Stimulated activated naive CD8-positive, alpha-beta T cell treated with anti-CD3 and anti-CD28 coated beads, Interleukin-15, Interleukin-2, amounts not matched to agents 100 ng/mL and 50 ng/mL, for 24 hours (primary cell): ENCODE measurements at regions not wholly inside any gene's neighbourhood (a gene's known extent, or its start where the extent isn't known, plus 50 kb on each side); places are given as distances from the start of the nearest gene placed in this dataset.

ENCODE experiments used
- H3K27ac Mint-ChIP-seq: one replicate; pipeline ENCODE4 v1.8.0; 2021; ENCODE audit warnings: mild to moderate bottlenecking, mixed read lengths
- H3K27me3 Mint-ChIP-seq: one replicate; pipeline ENCODE4 v1.8.0; 2021; ENCODE audit warnings: mixed read lengths
- H3K36me3 Mint-ChIP-seq: one replicate; pipeline ENCODE4 v1.8.0; 2021; ENCODE audit warnings: low read depth, mixed read lengths
- H3K4me1 Mint-ChIP-seq: one replicate; pipeline ENCODE4 v1.8.0; 2021; ENCODE audit warnings: low read depth, mixed read lengths
- H3K4me3 Mint-ChIP-seq: one replicate; pipeline ENCODE4 v1.8.0; 2021; ENCODE audit warnings: mild to moderate bottlenecking, mixed read lengths
- H3K9me3 Mint-ChIP-seq: one replicate; pipeline ENCODE4 v1.8.0; 2021; ENCODE audit warnings: mixed read lengths

- no peak overlapping the region for H3K27ac Mint-ChIP-seq
- peaks cover 9% of the 10 kb centered on the region for H3K4me1 Mint-ChIP-seq
- peaks cover 11% of the 10 kb centered on the region for H3K9me3 Mint-ChIP-seq
- H3K36me3 Mint-ChIP-seq, result no peaks in the 10 kb centered on the region
- no peak overlapping the region for H3K4me3 Mint-ChIP-seq
- H3K27me3 Mint-ChIP-seq, result no peaks in the 10 kb centered on the region
These were observed 527.9 kb downstream of the NPHP4 start for GRCh38 chr1:5464366-5464765.

GRCh38 chr1:5460974-5461373 lies 531.3 kb downstream of the NPHP4 start:
- H3K9me3 Mint-ChIP-seq, result peaks cover 11% of the 10 kb centered on the region
- no peaks in the 10 kb centered on the region for H3K36me3 Mint-ChIP-seq
- H3K4me1 Mint-ChIP-seq, result peaks cover under 1% of the 10 kb centered on the region
- no peaks in the 10 kb centered on the region for H3K27me3 Mint-ChIP-seq
- H3K4me3 Mint-ChIP-seq, result no peak overlapping the region
- no peak overlapping the region for H3K27ac Mint-ChIP-seq

- Mint-ChIP-seq H3K4me1 (no peaks in the 10 kb centered on the region), H3K36me3 (no peaks in the 10 kb centered on the region), H3K9me3 (peaks cover 7% of the 10 kb centered on the region), H3K27me3 (no peaks in the 10 kb centered on the region), H3K27ac (no peak overlapping the region), H3K4me3 (no peak overlapping the region)
These were observed 532.2 kb downstream of the NPHP4 start for GRCh38 chr1:5459839-5460610.

GRCh38 chr1:5458248-5458647 lies 534.0 kb downstream of the NPHP4 start:
- H3K9me3 Mint-ChIP-seq, result peaks cover 7% of the 10 kb centered on the region
- H3K36me3 Mint-ChIP-seq, result no peaks in the 10 kb centered on the region
- no peak overlapping the region for H3K4me3 Mint-ChIP-seq
- no peaks in the 10 kb centered on the region for H3K4me1 Mint-ChIP-seq
- no peak overlapping the region for H3K27ac Mint-ChIP-seq
- H3K27me3 Mint-ChIP-seq, result no peaks in the 10 kb centered on the region

GRCh38 chr1:5456090-5456811 lies 536.0 kb downstream of the NPHP4 start:
- Mint-ChIP-seq H3K27ac (no peak overlapping the region), H3K36me3 (no peaks in the 10 kb centered on the region)

GRCh38 chr1:5455651-5456050 lies 536.6 kb downstream of the NPHP4 start:
- H3K36me3 Mint-ChIP-seq, result no peaks in the 10 kb centered on the region
- H3K27me3 Mint-ChIP-seq, result no peaks in the 10 kb centered on the region
- no peak overlapping the region for H3K4me3 Mint-ChIP-seq
- H3K27ac Mint-ChIP-seq, result no peak overlapping the region
- no peaks in the 10 kb centered on the region for H3K9me3 Mint-ChIP-seq
- no peaks in the 10 kb centered on the region for H3K4me1 Mint-ChIP-seq

More at GRCh38 chr1:5456090-5456811, 536.0 kb downstream of the NPHP4 start:
- no peak overlapping the region for H3K4me3 Mint-ChIP-seq
- H3K27me3 Mint-ChIP-seq, result no peaks in the 10 kb centered on the region
- H3K9me3 Mint-ChIP-seq, result peaks cover 4% of the 10 kb centered on the region
- no peaks in the 10 kb centered on the region for H3K4me1 Mint-ChIP-seq

- Mint-ChIP-seq H3K4me1 (no peaks in the 10 kb centered on the region), H3K4me3 (no peak overlapping the region), H3K9me3 (no peaks in the 10 kb centered on the region), H3K27me3 (no peaks in the 10 kb centered on the region), H3K27ac (no peak overlapping the region), H3K36me3 (no peaks in the 10 kb centered on the region)
These were observed 537.2 kb downstream of the NPHP4 start for GRCh38 chr1:5455056-5455455.

GRCh38 chr1:5453347-5453746 lies 538.9 kb downstream of the NPHP4 start:
- H3K27me3 Mint-ChIP-seq, result no peaks in the 10 kb centered on the region
- no peak overlapping the region for H3K27ac Mint-ChIP-seq
- no peaks in the 10 kb centered on the region for H3K9me3 Mint-ChIP-seq
- no peaks in the 10 kb centered on the region for H3K36me3 Mint-ChIP-seq
- no peaks in the 10 kb centered on the region for H3K4me1 Mint-ChIP-seq
- no peak overlapping the region for H3K4me3 Mint-ChIP-seq

GRCh38 chr1:5451671-5452070 lies 540.6 kb downstream of the NPHP4 start:
- no peaks in the 10 kb centered on the region for H3K9me3 Mint-ChIP-seq
- H3K36me3 Mint-ChIP-seq, result no peaks in the 10 kb centered on the region
- H3K27me3 Mint-ChIP-seq, result no peaks in the 10 kb centered on the region
- no peak overlapping the region for H3K27ac Mint-ChIP-seq
- no peak overlapping the region for H3K4me3 Mint-ChIP-seq
- no peaks in the 10 kb centered on the region for H3K4me1 Mint-ChIP-seq

GRCh38 chr1:5448486-5448885 lies 543.7 kb downstream of the NPHP4 start:
- H3K4me1 Mint-ChIP-seq, result peaks cover 4% of the 10 kb centered on the region

GRCh38 chr1:5447503-5447960 lies 544.7 kb downstream of the NPHP4 start:
- Mint-ChIP-seq H3K4me3 (no peak overlapping the region), H3K4me1 (peaks cover 4% of the 10 kb centered on the region), H3K9me3 (no peaks in the 10 kb centered on the region), H3K36me3 (no peaks in the 10 kb centered on the region), H3K27me3 (no peaks in the 10 kb centered on the region), H3K27ac (no peak overlapping the region)

More at GRCh38 chr1:5448486-5448885, 543.7 kb downstream of the NPHP4 start:
- no peaks in the 10 kb centered on the region for H3K36me3 Mint-ChIP-seq
- no peak overlapping the region for H3K27ac Mint-ChIP-seq
- H3K4me3 Mint-ChIP-seq, result no peak overlapping the region
- H3K9me3 Mint-ChIP-seq, result no peaks in the 10 kb centered on the region
- H3K27me3 Mint-ChIP-seq, result no peaks in the 10 kb centered on the region

GRCh38 chr1:5444396-5444795 lies 547.8 kb downstream of the NPHP4 start:
- Mint-ChIP-seq H3K4me3 (no peak overlapping the region), H3K27ac (no peak overlapping the region), H3K9me3 (peaks cover 4% of the 10 kb centered on the region), H3K4me1 (peaks cover 4% of the 10 kb centered on the region), H3K27me3 (no peaks in the 10 kb centered on the region), H3K36me3 (no peaks in the 10 kb centered on the region)

GRCh38 chr1:5436808-5437207 lies 555.4 kb downstream of the NPHP4 start:
- no peak overlapping the region for H3K4me3 Mint-ChIP-seq
- H3K4me1 Mint-ChIP-seq, result no peaks in the 10 kb centered on the region
- no peak overlapping the region for H3K27ac Mint-ChIP-seq
- peaks cover 18% of the 10 kb centered on the region for H3K9me3 Mint-ChIP-seq
- H3K36me3 Mint-ChIP-seq, result no peaks in the 10 kb centered on the region
- no peaks in the 10 kb centered on the region for H3K27me3 Mint-ChIP-seq

GRCh38 chr1:5435414-5435813 lies 556.8 kb downstream of the NPHP4 start:
- Mint-ChIP-seq H3K9me3 (peaks cover 18% of the 10 kb centered on the region), H3K4me3 (no peak overlapping the region), H3K27me3 (no peaks in the 10 kb centered on the region), H3K27ac (no peak overlapping the region), H3K36me3 (no peaks in the 10 kb centered on the region), H3K4me1 (no peaks in the 10 kb centered on the region)

GRCh38 chr1:5432436-5432835 lies 559.8 kb downstream of the NPHP4 start:
- H3K4me1 Mint-ChIP-seq, result no peaks in the 10 kb centered on the region
- no peaks in the 10 kb centered on the region for H3K27me3 Mint-ChIP-seq
- no peaks in the 10 kb centered on the region for H3K36me3 Mint-ChIP-seq
- H3K4me3 Mint-ChIP-seq, result no peak overlapping the region
- H3K27ac Mint-ChIP-seq, result no peak overlapping the region
- peaks cover 3% of the 10 kb centered on the region for H3K9me3 Mint-ChIP-seq
